ENCODE measurements at regions not wholly inside any gene's neighbourhood (a gene's known extent, or its start where the extent isn't known, plus 50 kb on each side); places are given as distances from the start of the nearest gene placed in this dataset.

DNA sequence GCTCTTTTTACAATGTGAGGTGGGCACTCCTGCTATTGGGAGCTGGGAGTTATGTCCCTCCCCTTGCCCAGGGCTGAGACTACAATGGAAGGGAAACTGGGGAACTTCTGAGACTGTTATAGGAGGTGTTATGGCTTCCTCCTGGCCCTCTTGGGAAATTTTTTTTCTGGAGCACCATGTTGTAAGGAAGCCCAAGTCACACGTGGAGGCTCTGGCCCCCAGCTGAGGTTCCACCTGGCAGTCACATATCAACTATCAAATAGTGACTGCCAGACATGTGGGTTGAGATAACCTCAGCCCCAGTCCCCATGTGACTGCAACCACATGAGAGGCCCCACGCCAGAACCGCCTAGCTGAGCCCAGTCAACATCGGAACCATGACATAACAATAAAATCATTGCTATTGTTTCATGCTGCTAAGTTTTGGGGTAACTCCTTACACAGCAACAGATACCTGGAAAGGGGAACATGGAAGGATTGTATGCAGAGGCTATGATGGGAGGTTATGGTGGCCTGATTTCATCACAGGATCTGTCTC lies 99.4 kb upstream of the NCOR2 start:
- ATAC-seq = no peak
- ChIA-PET CTCF (interaction anchor here (0.9 to 1.7 kb wide), 4 partner anchors 14 to 97 kb away, joined by 3 to 5 read pairs (median 4); no protein-coding TSS in a partner anchor), POLR2A (no interaction called here)
- Histone ChIP-seq H3K4me1 (no peaks in the 10 kb centered on the region), H3K9me3 (peaks cover 14% of the 10 kb centered on the region), H3K27ac (no peak overlapping the region), H3K4me3 (no peak overlapping the region), H3K4me2 (no peak overlapping the region)
- no peak for TF ChIP-seq GATA3 (IDR thresholded peaks at IDR 0.05; ENCODE audit: borderline replicate concordance)
- TF ChIP-seq BHLHE40 (IDR thresholded peaks at IDR 0.05; ENCODE audit: low read depth, low read length) = no peak
- DNase-seq (ENCODE audit: low read depth in 1 of 2, low spot score in 1 of 2) = no peak
- WGBS (ENCODE audit: missing lambda C conversion rate) = 83% methylated on average over 4 of the region's 4 CpGs
- no peak for FAIRE-seq

DNA sequence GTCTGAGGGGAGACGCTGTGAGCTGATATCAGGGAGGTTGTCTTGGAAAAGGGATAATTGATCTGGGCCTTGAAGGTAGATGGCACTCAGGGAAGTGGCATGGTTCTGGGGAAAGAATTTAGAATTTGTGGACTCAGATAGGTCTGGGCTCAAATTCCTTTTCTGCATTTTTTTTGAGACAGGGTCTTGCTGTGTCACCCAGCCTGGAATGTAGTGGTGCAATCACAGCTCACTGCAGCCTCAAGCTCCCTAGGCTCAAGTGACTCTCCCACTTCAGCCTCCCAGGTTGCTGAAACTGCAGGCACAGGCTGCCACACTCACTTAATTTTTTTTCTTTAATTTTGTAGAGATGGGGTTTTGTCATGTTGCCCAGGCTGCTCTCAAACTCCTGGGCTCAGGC lies 98.1 kb upstream of the NCOR2 start:
- no peak overlapping the region for H3K4me2 ChIP-seq

DNA sequence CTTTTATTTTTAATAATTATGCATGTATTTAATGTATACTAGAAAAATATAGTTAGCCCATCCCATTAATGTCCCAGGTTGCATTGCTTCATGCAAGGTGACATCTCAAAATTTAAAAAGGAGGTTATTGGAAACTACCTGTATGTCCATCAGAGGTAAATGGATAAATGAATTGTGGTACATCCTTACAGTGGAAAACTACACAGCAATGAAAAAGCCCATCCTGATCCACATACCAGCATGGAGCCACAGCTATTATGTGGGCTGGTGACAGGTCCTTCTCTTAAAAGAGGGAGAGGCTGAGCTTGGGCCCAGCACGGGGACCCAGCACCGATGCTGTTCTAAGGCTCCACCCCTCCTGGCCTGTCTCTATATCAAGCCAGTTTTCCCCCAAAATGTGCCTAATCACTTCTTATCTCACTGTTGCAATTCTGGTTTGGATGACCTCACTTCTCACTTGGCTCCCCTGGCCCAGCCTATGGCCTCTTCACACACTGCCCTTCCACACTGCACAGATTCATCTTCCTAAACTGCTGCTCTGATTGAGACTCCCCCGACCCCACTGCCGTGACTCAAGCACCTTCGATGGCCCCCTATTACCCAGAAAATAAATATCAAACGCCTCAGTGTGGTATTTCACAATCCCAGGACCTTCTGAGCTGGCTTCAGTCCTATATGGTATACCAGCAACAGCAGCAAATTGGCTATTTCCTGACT lies 97.1 kb upstream of the NCOR2 start:
- H3K4me2 ChIP-seq = no peak overlapping the region
- FAIRE-seq = no peak
- TF ChIP-seq ZC3H11A (IDR thresholded peaks at IDR 0.05) (no peak), CBX8 (IDR thresholded peaks at IDR 0.05) (no peak), KDM5A (IDR thresholded peaks at IDR 0.05) (no peak), RNF2 (IDR thresholded peaks at IDR 0.05; ENCODE audit: borderline replicate concordance, low read depth) (no peak)
- TF ChIP-seq, protein P1, sequence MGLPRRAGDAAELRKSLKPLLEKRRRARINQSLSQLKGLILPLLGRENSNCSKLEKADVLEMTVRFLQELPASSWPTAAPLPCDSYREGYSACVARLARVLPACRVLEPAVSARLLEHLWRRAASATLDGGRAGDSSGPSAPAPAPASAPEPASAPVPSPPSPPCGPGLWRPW (IDR thresholded peaks at IDR 0.05) = no peak
- CTCF ChIA-PET = interaction anchor here (1.2 to 1.3 kb wide), 3 partner anchors 9 to 17 kb away, joined by 3 to 4 read pairs (median 3); no protein-coding TSS in a partner anchor
- WGBS (ENCODE audit: missing lambda C conversion rate) = 62% methylated on average over 6 of the region's 6 CpGs
- no peak for ATAC-seq
- POLR2A ChIA-PET = no interaction called here
- H3K4me3 ChIP-seq = no peak overlapping the region
- no peak for DNase-seq (ENCODE audit: low read depth in 1 of 2, low spot score in 1 of 2)
- H3K9me3 ChIP-seq = peaks cover 11% of the 10 kb centered on the region
- H3K4me1 ChIP-seq = no peaks in the 10 kb centered on the region
- peak overlapping the region in 1 of 2 experiments; percentile 9; a peak in 1 of 6 replicates for H3K27ac ChIP-seq

More for the DNA sequence above, 98.1 kb upstream of the NCOR2 start:
- H3K4me3 ChIP-seq = no peak overlapping the region
- CTCF ChIA-PET = interaction anchor here (1.3 to 1.7 kb wide), 2 partner anchors 10 to 13 kb away, joined by 4 to 5 read pairs; no protein-coding TSS in a partner anchor
- POLR2A ChIA-PET = no interaction called here
- H3K9me3 ChIP-seq = peaks cover 14% of the 10 kb centered on the region
- H3K4me1 ChIP-seq = no peaks in the 10 kb centered on the region
- DNase-seq (ENCODE audit: low read depth in 1 of 2, low spot score in 1 of 2) (no peak), FAIRE-seq (no peak), ATAC-seq (no peak)
- H3K27ac ChIP-seq = peak overlapping the region in 1 of 2 experiments; percentile 9; a peak in 1 of 6 replicates
- TF ChIP-seq MYC (IDR thresholded peaks at IDR 0.05; ENCODE audit: borderline replicate concordance, low read length) (no peak), CBX2 (IDR thresholded peaks at IDR 0.05; ENCODE audit: borderline replicate concordance, low read depth) (no peak), TFCP2L1 (CRISPR knock-in tag; IDR thresholded peaks at IDR 0.05) (no peak)
- 100% methylated on average over 1 of the region's 1 CpG for WGBS (ENCODE audit: missing lambda C conversion rate)

DNA sequence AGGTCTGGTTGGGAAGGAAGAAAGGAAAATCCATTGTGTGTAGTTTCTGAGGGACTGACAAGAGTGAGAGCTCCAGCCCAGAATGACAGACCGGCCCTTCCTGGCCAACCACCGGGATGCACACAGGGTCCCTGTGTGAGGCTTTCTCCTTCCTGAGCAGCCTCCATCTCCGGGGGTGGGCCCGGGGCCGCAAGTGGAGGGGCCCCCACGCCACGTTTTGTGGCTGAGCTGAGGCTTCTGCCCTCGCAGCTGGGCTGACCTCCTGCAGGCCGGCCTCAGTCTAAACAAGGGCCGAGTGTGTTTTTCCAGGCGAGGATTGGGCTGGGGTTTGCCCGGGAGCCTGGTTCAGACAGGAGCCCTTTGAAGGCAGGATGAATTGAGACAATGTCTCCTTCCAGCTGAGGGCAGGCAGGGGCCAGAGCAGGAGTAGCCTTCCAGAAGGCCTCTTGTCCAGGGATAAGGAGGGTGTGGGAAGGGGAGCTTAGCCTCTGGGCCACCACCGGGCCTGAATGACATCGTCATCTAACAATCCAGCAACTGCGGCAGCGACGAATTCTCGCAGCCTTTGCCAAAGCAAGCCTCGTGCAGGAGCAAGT lies 96.5 kb upstream of the NCOR2 start:
- WGBS (ENCODE audit: missing lambda C conversion rate) = 78% methylated on average over 18 of the region's 19 CpGs
- Histone ChIP-seq H3K4me1 (no peaks in the 10 kb centered on the region), H3K4me2 (no peak overlapping the region), H3K9me3 (peaks cover 11% of the 10 kb centered on the region), H3K27ac (peak overlapping the region in 1 of 2 experiments; percentile 17; a peak in 1 of 6 replicates), H3K4me3 (no peak overlapping the region)
- no peak for ATAC-seq
- ChIA-PET CTCF (interaction anchor here (1.2 to 2.1 kb wide), 3 partner anchors 12 to 18 kb away, joined by 3 to 9 read pairs (median 3); no protein-coding TSS in a partner anchor), POLR2A (no interaction called here)
- TF ChIP-seq ESRRA (IDR thresholded peaks at IDR 0.05; ENCODE audit: borderline replicate concordance, low read length) (no peak), TFCP2L1 (CRISPR knock-in tag; IDR thresholded peaks at IDR 0.05) (no peak), GATA3 (IDR thresholded peaks at IDR 0.05; ENCODE audit: borderline replicate concordance) (no peak), RFX5 (IDR thresholded peaks at IDR 0.05) (no peak), CBX8 (IDR thresholded peaks at IDR 0.05) (no peak), JUN (IDR thresholded peaks at IDR 0.05) (no peak), KDM1A (IDR thresholded peaks at IDR 0.05; ENCODE audit: low read depth) (no peak), MAZ (IDR thresholded peaks at IDR 0.05; ENCODE audit: borderline replicate concordance, low read depth, low read length) (no peak), EP300 (IDR thresholded peaks at IDR 0.05) (no peak), SREBF2 (IDR thresholded peaks at IDR 0.05) (no peak), JUNB (IDR thresholded peaks at IDR 0.05) (no peak), ZC3H11A (IDR thresholded peaks at IDR 0.05) (no peak)
- TF ChIP-seq, protein P2, sequence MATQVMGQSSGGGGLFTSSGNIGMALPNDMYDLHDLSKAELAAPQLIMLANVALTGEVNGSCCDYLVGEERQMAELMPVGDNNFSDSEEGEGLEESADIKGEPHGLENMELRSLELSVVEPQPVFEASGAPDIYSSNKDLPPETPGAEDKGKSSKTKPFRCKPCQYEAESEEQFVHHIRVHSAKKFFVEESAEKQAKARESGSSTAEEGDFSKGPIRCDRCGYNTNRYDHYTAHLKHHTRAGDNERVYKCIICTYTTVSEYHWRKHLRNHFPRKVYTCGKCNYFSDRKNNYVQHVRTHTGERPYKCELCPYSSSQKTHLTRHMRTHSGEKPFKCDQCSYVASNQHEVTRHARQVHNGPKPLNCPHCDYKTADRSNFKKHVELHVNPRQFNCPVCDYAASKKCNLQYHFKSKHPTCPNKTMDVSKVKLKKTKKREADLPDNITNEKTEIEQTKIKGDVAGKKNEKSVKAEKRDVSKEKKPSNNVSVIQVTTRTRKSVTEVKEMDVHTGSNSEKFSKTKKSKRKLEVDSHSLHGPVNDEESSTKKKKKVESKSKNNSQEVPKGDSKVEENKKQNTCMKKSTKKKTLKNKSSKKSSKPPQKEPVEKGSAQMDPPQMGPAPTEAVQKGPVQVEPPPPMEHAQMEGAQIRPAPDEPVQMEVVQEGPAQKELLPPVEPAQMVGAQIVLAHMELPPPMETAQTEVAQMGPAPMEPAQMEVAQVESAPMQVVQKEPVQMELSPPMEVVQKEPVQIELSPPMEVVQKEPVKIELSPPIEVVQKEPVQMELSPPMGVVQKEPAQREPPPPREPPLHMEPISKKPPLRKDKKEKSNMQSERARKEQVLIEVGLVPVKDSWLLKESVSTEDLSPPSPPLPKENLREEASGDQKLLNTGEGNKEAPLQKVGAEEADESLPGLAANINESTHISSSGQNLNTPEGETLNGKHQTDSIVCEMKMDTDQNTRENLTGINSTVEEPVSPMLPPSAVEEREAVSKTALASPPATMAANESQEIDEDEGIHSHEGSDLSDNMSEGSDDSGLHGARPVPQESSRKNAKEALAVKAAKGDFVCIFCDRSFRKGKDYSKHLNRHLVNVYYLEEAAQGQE (IDR thresholded peaks at IDR 0.05) = no peak
- TF ChIP-seq, protein P3, sequence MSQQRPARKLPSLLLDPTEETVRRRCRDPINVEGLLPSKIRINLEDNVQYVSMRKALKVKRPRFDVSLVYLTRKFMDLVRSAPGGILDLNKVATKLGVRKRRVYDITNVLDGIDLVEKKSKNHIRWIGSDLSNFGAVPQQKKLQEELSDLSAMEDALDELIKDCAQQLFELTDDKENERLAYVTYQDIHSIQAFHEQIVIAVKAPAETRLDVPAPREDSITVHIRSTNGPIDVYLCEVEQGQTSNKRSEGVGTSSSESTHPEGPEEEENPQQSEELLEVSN (IDR thresholded peaks at IDR 0.05; ENCODE audit: borderline replicate concordance, low read depth) = no peak
- no peak for FAIRE-seq
- DNase-seq (ENCODE audit: low read depth in 1 of 2, low spot score in 1 of 2) = no peak

All from A549 (cell line).